ENCODE measurements at regions not wholly inside any gene's neighbourhood (a gene's known extent, or its start where the extent isn't known, plus 50 kb on each side); places are given as distances from the start of the nearest gene placed in this dataset.

DNA sequence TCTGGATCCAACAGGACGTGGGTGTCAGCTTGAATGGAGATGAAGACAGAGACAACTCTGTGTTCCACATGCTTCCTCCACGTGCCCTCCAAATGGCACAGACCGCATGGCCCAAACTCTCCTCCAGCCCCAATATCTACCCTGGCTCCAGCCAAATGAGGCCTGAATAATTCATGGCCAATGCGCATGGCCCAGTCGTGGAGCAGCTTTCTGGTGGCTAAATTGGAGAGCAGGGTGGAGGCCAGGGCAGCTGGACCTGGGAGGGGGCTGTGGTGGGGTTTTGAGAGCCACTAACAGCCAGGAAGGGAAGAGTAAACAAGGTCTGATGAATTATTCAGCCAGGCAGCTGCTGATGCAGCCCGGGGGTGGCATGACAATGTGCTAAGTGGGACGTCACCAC is 96.7 kb upstream of the TMEM132E start:
- TF ChIP-seq TP53 (CRISPR knock-in tag; IDR thresholded peaks at IDR 0.05) (no peak), CBX2 (IDR thresholded peaks at IDR 0.05; ENCODE audit: borderline replicate concordance, low read depth) (no peak), HEYL (CRISPR knock-in tag; IDR thresholded peaks at IDR 0.05) (no peak), FOSL2 (IDR thresholded peaks at IDR 0.05) (no peak), FOSL2 (CRISPR knock-in tag; IDR thresholded peaks at IDR 0.05) (no peak), JUNB (IDR thresholded peaks at IDR 0.05) (no peak), EHMT2 (IDR thresholded peaks at IDR 0.05; ENCODE audit: low read depth) (no peak), CHD4 (IDR thresholded peaks at IDR 0.05; ENCODE audit: borderline replicate concordance) (no peak), EP300 (IDR thresholded peaks at IDR 0.05) (no peak), POLR2A (IDR thresholded peaks at IDR 0.05; ENCODE audit: low read length) (no peak)
- TF ChIP-seq, protein P1, sequence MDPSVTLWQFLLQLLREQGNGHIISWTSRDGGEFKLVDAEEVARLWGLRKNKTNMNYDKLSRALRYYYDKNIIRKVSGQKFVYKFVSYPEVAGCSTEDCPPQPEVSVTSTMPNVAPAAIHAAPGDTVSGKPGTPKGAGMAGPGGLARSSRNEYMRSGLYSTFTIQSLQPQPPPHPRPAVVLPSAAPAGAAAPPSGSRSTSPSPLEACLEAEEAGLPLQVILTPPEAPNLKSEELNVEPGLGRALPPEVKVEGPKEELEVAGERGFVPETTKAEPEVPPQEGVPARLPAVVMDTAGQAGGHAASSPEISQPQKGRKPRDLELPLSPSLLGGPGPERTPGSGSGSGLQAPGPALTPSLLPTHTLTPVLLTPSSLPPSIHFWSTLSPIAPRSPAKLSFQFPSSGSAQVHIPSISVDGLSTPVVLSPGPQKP (IDR thresholded peaks at IDR 0.05; ENCODE audit: low read depth, low read length) = no peak
- TF ChIP-seq, protein P2, sequence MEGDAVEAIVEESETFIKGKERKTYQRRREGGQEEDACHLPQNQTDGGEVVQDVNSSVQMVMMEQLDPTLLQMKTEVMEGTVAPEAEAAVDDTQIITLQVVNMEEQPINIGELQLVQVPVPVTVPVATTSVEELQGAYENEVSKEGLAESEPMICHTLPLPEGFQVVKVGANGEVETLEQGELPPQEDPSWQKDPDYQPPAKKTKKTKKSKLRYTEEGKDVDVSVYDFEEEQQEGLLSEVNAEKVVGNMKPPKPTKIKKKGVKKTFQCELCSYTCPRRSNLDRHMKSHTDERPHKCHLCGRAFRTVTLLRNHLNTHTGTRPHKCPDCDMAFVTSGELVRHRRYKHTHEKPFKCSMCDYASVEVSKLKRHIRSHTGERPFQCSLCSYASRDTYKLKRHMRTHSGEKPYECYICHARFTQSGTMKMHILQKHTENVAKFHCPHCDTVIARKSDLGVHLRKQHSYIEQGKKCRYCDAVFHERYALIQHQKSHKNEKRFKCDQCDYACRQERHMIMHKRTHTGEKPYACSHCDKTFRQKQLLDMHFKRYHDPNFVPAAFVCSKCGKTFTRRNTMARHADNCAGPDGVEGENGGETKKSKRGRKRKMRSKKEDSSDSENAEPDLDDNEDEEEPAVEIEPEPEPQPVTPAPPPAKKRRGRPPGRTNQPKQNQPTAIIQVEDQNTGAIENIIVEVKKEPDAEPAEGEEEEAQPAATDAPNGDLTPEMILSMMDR (IDR thresholded peaks at IDR 0.05) = no peak

Data from A549 (cell line).